ENCODE measurements at regions not wholly inside any gene's neighbourhood (a gene's known extent, or its start where the extent isn't known, plus 50 kb on each side); places are given as distances from the start of the nearest gene placed in this dataset.

GRCh38 chr11:28529540-28530410, 421.6 kb downstream of the METTL15 start:
- ATAC-seq, result peak; percentile 56; the same call in 1 of the 2 replicates
- H3K27me3 ChIP-seq (ENCODE audit: control insufficient read depth, insufficient read depth, low read length), result no peaks in the 10 kb centered on the region
- TF ChIP-seq TCF7L2 (IDR thresholded peaks at IDR 0.05; ENCODE audit: low read depth, low read length) (no peak), POLR2AphosphoS5 (IDR thresholded peaks at IDR 0.05; ENCODE audit: low read depth, low read length) (no peak), REST (IDR thresholded peaks at IDR 0.05; ENCODE audit: insufficient read depth in 1 of 2, low read depth in 2 of 2, low read length in 1 of 2) (no peak), SIN3A (IDR thresholded peaks at IDR 0.05; ENCODE audit: borderline replicate concordance, insufficient read depth, low read depth, low read length) (no peak), CTCF (IDR thresholded peaks at IDR 0.05) (peak; percentile 37; the same call in 1 of the 2 replicates)
- in situ Hi-C loops (cut with HindIII; ENCODE audit: low pct_unique_long_range_greater_than_20kb, low sequenced_read_pairs) (no loop called here), intact Hi-C loops (cut with micrococcal nuclease; ENCODE audit: unreplicated experiment) (loop anchor here (5.0 kb wide), 1 partner anchor 832 kb away; no protein-coding TSS in a partner anchor)
- POLR2A ChIA-PET, result no interaction called here
- BruUV-seq (replicated peaks), result no TSS peak
- H3K36me3 ChIP-seq (ENCODE audit: control insufficient read depth, insufficient read depth, low read length), result no peaks in the 10 kb centered on the region
- CTCF ChIA-PET, result interaction anchor here (0.8 to 1.8 kb wide), 2 partner anchors 723 to 831 kb away, joined by 3 to 8 read pairs; no protein-coding TSS in a partner anchor
- no peaks in the 10 kb centered on the region for H3K4me1 ChIP-seq (ENCODE audit: control insufficient read depth, insufficient read depth, low read length)
- H3K27ac ChIP-seq (ENCODE audit: low read length), result no peak overlapping the region
- H3K9me3 ChIP-seq (ENCODE audit: control insufficient read depth, insufficient read depth, low read depth, low read length), result peaks cover 6% of the 10 kb centered on the region; the same call in 1 of the 2 replicates
- no peak for DNase-seq (ENCODE audit: low read depth, low spot score)
- no peak overlapping the region for H3K4me3 ChIP-seq (ENCODE audit: low read depth in 2 of 2, low read length in 2 of 2)

GRCh38 chr11:28529046-28529445, 420.9 kb downstream of the METTL15 start:
- TF ChIP-seq POLR2AphosphoS5 (IDR thresholded peaks at IDR 0.05; ENCODE audit: low read depth, low read length) (no peak), CTCF (IDR thresholded peaks at IDR 0.05) (no peak), TCF7L2 (IDR thresholded peaks at IDR 0.05; ENCODE audit: low read depth, low read length) (no peak), REST (IDR thresholded peaks at IDR 0.05; ENCODE audit: insufficient read depth in 1 of 2, low read depth in 2 of 2, low read length in 1 of 2) (no peak), SIN3A (IDR thresholded peaks at IDR 0.05; ENCODE audit: borderline replicate concordance, insufficient read depth, low read depth, low read length) (no peak)
- Histone ChIP-seq H3K27ac (ENCODE audit: low read length) (no peak overlapping the region), H3K27me3 (ENCODE audit: control insufficient read depth, insufficient read depth, low read length) (no peaks in the 10 kb centered on the region), H3K4me1 (ENCODE audit: control insufficient read depth, insufficient read depth, low read length) (no peaks in the 10 kb centered on the region), H3K36me3 (ENCODE audit: control insufficient read depth, insufficient read depth, low read length) (no peaks in the 10 kb centered on the region), H3K4me3 (ENCODE audit: low read depth in 2 of 2, low read length in 2 of 2) (no peak overlapping the region), H3K9me3 (ENCODE audit: control insufficient read depth, insufficient read depth, low read depth, low read length) (peaks cover 6% of the 10 kb centered on the region; the same call in 1 of the 2 replicates)
- no peak for DNase-seq (ENCODE audit: low read depth, low spot score)
- ATAC-seq, result no peak
- intact Hi-C loops (cut with micrococcal nuclease; ENCODE audit: unreplicated experiment), result no loop called here
- POLR2A ChIA-PET, result no interaction called here
- in situ Hi-C loops (cut with HindIII; ENCODE audit: low pct_unique_long_range_greater_than_20kb, low sequenced_read_pairs), result no loop called here
- BruUV-seq (replicated peaks), result no TSS peak
- CTCF ChIA-PET, result interaction anchor here (1.8 kb wide), 1 partner anchor 830 kb away, joined by 8 read pairs; no protein-coding TSS in a partner anchor
